ENCODE measurements at regions not wholly inside any gene's neighbourhood (a gene's known extent, or its start where the extent isn't known, plus 50 kb on each side); places are given as distances from the start of the nearest gene placed in this dataset.

GRCh38 chr14:106455026-106455425 is 928.6 kb downstream of the TMEM121 start:
- Histone ChIP-seq H4K5ac (ENCODE audit: insufficient read length, low read depth, low read length) (no peak overlapping the region), H3K27ac (ENCODE audit: low read depth, low read length) (no peak overlapping the region), H3K56ac (replicated peaks; ENCODE audit: insufficient read length, low read depth, low read length) (no peak overlapping the region), H2BK120ac (replicated peaks; ENCODE audit: low read depth, low read length) (no peak overlapping the region), H2BK12ac (ENCODE audit: low read depth, low read length) (no peak overlapping the region), H3K23me2 (ENCODE audit: low read depth, low read length) (no peaks in the 10 kb centered on the region), H3K36me3 (ENCODE audit: control insufficient read depth in 2 of 4, insufficient read depth in 4 of 4, low read length in 3 of 4) (no peaks in the 10 kb centered on the region), H3K4me2 (ENCODE audit: insufficient read depth in 1 of 2, low read depth in 2 of 2, low read length in 2 of 2) (no peak overlapping the region), H2BK15ac (ENCODE audit: low read length) (no peak overlapping the region), H3K14ac (ENCODE audit: insufficient read length) (no peak overlapping the region), H3K4me3 (ENCODE audit: extremely low read depth in 1 of 4, insufficient read depth in 2 of 4, low read depth in 3 of 4, low read length in 4 of 4) (no peak overlapping the region), H2AFZ (ENCODE audit: low read length) (no peak overlapping the region), H3K9me3 (ENCODE audit: insufficient read depth in 2 of 2, low read depth in 1 of 2, low read length in 1 of 2) (peaks cover 10 to 38% of the 10 kb centered on the region in 2 experiments; a peak in 2 of 4 replicates), H4K91ac (replicated peaks; ENCODE audit: insufficient read length, low read length) (no peak overlapping the region), H2AK5ac (ENCODE audit: low read depth, low read length) (no peak overlapping the region), H3K18ac (ENCODE audit: extremely low read depth, low read length) (no peak overlapping the region), H2BK5ac (ENCODE audit: low read depth, low read length) (no peak overlapping the region), H3K9ac (replicated peaks in 1 of 4; ENCODE audit: extremely low read depth in 1 of 4, low read depth in 3 of 4, low read length in 3 of 4) (no peak overlapping the region), H3K4ac (replicated peaks; ENCODE audit: insufficient read length, low read depth, low read length) (no peak overlapping the region), H4K20me1 (replicated peaks in 1 of 2; ENCODE audit: control insufficient read depth in 1 of 2, insufficient read depth in 2 of 2, low read length in 2 of 2) (no peaks in the 10 kb centered on the region), H3K27me3 (replicated peaks in 1 of 4; ENCODE audit: control insufficient read depth in 3 of 4, extremely low read depth in 1 of 4, insufficient read depth in 3 of 4, low read length in 3 of 4) (no peaks in the 10 kb centered on the region), H2BK20ac (ENCODE audit: low read length) (no peak overlapping the region), H3K79me1 (ENCODE audit: low read depth, low read length) (no peaks in the 10 kb centered on the region), H4K8ac (ENCODE audit: extremely low read depth, insufficient read depth, low read length) (no peak overlapping the region), H3K4me1 (replicated peaks in 1 of 4; ENCODE audit: control insufficient read depth in 3 of 4, insufficient read depth in 4 of 4, low read length in 3 of 4) (no peaks in the 10 kb centered on the region), H3K23ac (ENCODE audit: insufficient read length) (no peak overlapping the region), H3K79me2 (ENCODE audit: control insufficient read depth in 1 of 2, insufficient read depth in 2 of 2, low read length in 2 of 2) (no peaks in the 10 kb centered on the region)
- CTCF ChIA-PET (ENCODE audit: partially characterized antibody) = no interaction called here
- DNase-seq (ENCODE audit: low read depth in 1 of 2, low spot score in 2 of 2) = no peak
- 62% methylated on average over 2 of the region's 3 CpGs; no CpG with 5 or more reads in 1 of the 2 experiments for whole genome bisulfite sequencing, 2 experiments (ENCODE audit: extremely low coverage in 1 of 2, insufficient coverage in 1 of 2, insufficient read length in 1 of 2, insufficient replicate concordance in 2 of 2, low coverage in 1 of 2, low lambda C conversion rate in 2 of 2, missing lambda C conversion rate in 1 of 2)
- POLR2A ChIA-PET (ENCODE audit: partially characterized antibody) = no interaction called here
- FAIRE-seq = no peak
- TF ChIP-seq ATF3 (IDR thresholded peaks at IDR 0.05; ENCODE audit: insufficient read depth, low read depth, low read length) (no peak), ZNF274 (IDR thresholded peaks at IDR 0.05; ENCODE audit: borderline replicate concordance, extremely low read depth, low read length) (no peak), TCF12 (IDR thresholded peaks at IDR 0.05; ENCODE audit: low read depth, low read length) (no peak), RFX5 (IDR thresholded peaks at IDR 0.05; ENCODE audit: borderline replicate concordance, low read depth, low read length) (no peak), BCL11A (IDR thresholded peaks at IDR 0.05; ENCODE audit: low read depth in 2 of 2, low read length in 2 of 2) (no peak), RNF2 (IDR thresholded peaks at IDR 0.05; ENCODE audit: borderline replicate concordance, low read depth, low read length, missing control alignments, poor library complexity, severe bottlenecking) (no peak), KDM1A (IDR thresholded peaks at IDR 0.05; ENCODE audit: borderline replicate concordance, low read length) (no peak), CBX8 (IDR thresholded peaks at IDR 0.05; ENCODE audit: borderline replicate concordance, low read depth, low read length) (no peak), POLR2A (IDR thresholded peaks at IDR 0.05; ENCODE audit: control extremely low read depth in 1 of 2, low read depth in 2 of 2, low read length in 2 of 2) (no peak), E2F6 (IDR thresholded peaks at IDR 0.05) (no peak), SIX5 (IDR thresholded peaks at IDR 0.05; ENCODE audit: low read depth, low read length) (no peak), PHF8 (conservative IDR thresholded peaks at IDR 0.05; ENCODE audit: low read depth, low read length) (no peak), YY1 (IDR thresholded peaks at IDR 0.05; ENCODE audit: low read depth, low read length) (no peak), CREB1 (IDR thresholded peaks at IDR 0.05) (no peak), TAF7 (optimal IDR thresholded peaks at IDR 0.05; ENCODE audit: borderline replicate concordance, low read depth, low read length) (no peak)

Data from H1 (cell line).